H1 (cell line): ENCODE measurements at regions not wholly inside any gene's neighbourhood (a gene's known extent, or its start where the extent isn't known, plus 50 kb on each side); places are given as distances from the start of the nearest gene placed in this dataset.

Source experiments
- CTCF ChIA-PET: fragments of 300-600 bp; sonication (Branson Sonifier 250); formaldehyde crosslinking; loops from one replicate; lab custom pipeline; 2021; ENCODE audit not compliant: partially characterized antibody; lab: Charles Lee
- POLR2A ChIA-PET: fragments of 300-600 bp; sonication (Branson Sonifier 250); formaldehyde crosslinking; loops from one replicate; lab custom pipeline; 2021; ENCODE audit warnings: inconsistent platforms; ENCODE audit not compliant: partially characterized antibody; lab: Charles Lee
- DNase-seq, 2 experiments: peaks; one replicate each; pipeline versions ENCODE4 v3.0.0 to v3.0.0-alpha.2; 2010 to 2022; ENCODE audit warnings: low spot score in 2 of 2, low read depth in 1 of 2, mixed read lengths in 1 of 2
- FAIRE-seq: peaks from 2 replicates; lab custom pipeline; 2011; peaks lifted over from hg19 to GRCh38; lab: Jason Lieb, UNC
- H2AFZ ChIP-seq: 2 replicates; pipeline ENCODE4 v1.8.1; 2012; ENCODE audit warnings: low read length, inconsistent platforms
- H2AK5ac ChIP-seq: 2 replicates; pipeline ENCODE4 v1.6.1; 2013; ENCODE audit warnings: low read depth, low read length
- H2BK120ac ChIP-seq: replicated peaks from 2 replicates; pipeline ENCODE3; 2013; ENCODE audit warnings: low read depth, low read length, inconsistent platforms
- H2BK12ac ChIP-seq: 2 replicates; pipeline ENCODE4 v1.6.1; 2013; ENCODE audit warnings: low read depth, low read length
- H2BK15ac ChIP-seq: 2 replicates; pipeline ENCODE4 v1.6.1; 2013; ENCODE audit warnings: low read length
- H2BK20ac ChIP-seq: 2 replicates; pipeline ENCODE4 v1.6.1; 2013; ENCODE audit warnings: low read length
- H2BK5ac ChIP-seq: 2 replicates; pipeline ENCODE4 v1.6.1; 2013; ENCODE audit warnings: low read depth, low read length
- H3K14ac ChIP-seq: 2 replicates; pipeline ENCODE4 v1.6.1; 2013; ENCODE audit warnings: inconsistent platforms; ENCODE audit not compliant: insufficient read length
- H3K18ac ChIP-seq: 2 replicates; pipeline ENCODE4 v1.6.1; 2013; ENCODE audit warnings: low read length; ENCODE audit errors: extremely low read depth
- H3K23ac ChIP-seq: 2 replicates; pipeline ENCODE4 v1.6.1; 2013; ENCODE audit warnings: inconsistent platforms; ENCODE audit not compliant: insufficient read length
- H3K23me2 ChIP-seq: 2 replicates; pipeline ENCODE4 v1.6.1; 2013; ENCODE audit warnings: low read depth, low read length
- H3K27ac ChIP-seq: 2 replicates; pipeline ENCODE4 v1.6.1; 2011; ENCODE audit warnings: low read depth, low read length, inconsistent platforms
- H3K27me3 ChIP-seq, 4 experiments: replicated peaks in 1 of 4; 1 replicate in 1 of 4; 2 replicates in 3 of 4; pipeline versions ENCODE4 v1.6.1 to v1.8.1; 2011 to 2013; ENCODE audit warnings: low read length in 3 of 4, mild to moderate bottlenecking in 3 of 4, inconsistent platforms in 2 of 4, mixed read lengths in 2 of 4, moderate library complexity in 1 of 4; ENCODE audit not compliant: control insufficient read depth in 3 of 4, insufficient read depth in 3 of 4; ENCODE audit errors: extremely low read depth in 1 of 4
- H3K36me3 ChIP-seq, 4 experiments: 2 replicates each; pipeline versions ENCODE4 v1.6.1 to v1.8.1; 2011 to 2013; ENCODE audit warnings: mild to moderate bottlenecking in 4 of 4, low read length in 3 of 4, moderate library complexity in 2 of 4, control low read depth in 1 of 4, inconsistent platforms in 1 of 4; ENCODE audit not compliant: insufficient read depth in 4 of 4, control insufficient read depth in 2 of 4
- H3K4ac ChIP-seq: replicated peaks from 2 replicates; pipeline ENCODE3; 2013; ENCODE audit warnings: low read length, low read depth, mixed read lengths, inconsistent platforms; ENCODE audit not compliant: insufficient read length
- H3K4me1 ChIP-seq, 4 experiments: replicated peaks in 1 of 4; 1 replicate in 1 of 4; 2 replicates in 3 of 4; pipeline versions ENCODE4 v1.6.1 to v1.8.1; 2011 to 2013; ENCODE audit warnings: low read length in 3 of 4, inconsistent platforms in 2 of 4, mixed read lengths in 1 of 4; ENCODE audit not compliant: insufficient read depth in 4 of 4, control insufficient read depth in 3 of 4
- H3K4me2 ChIP-seq, 2 experiments: 2 replicates each; pipeline versions ENCODE4 v1.6.1 to v1.8.1; 2011 to 2013; ENCODE audit warnings: low read depth in 2 of 2, low read length in 2 of 2, control low read depth in 1 of 2, inconsistent platforms in 1 of 2, mild to moderate bottlenecking in 1 of 2; ENCODE audit not compliant: insufficient read depth in 1 of 2
- H3K4me3 ChIP-seq, 4 experiments: fragments of 200-600, 300-600 bp in 1 of 4; sonication (generic), shearing (Covaris generic), sonication (Bioruptor Twin) in 1 of 4; 2 replicates each; pipeline versions ENCODE4 v1.5.1 to v1.8.1; 2011 to 2016; ENCODE audit warnings: low read length in 4 of 4, low read depth in 3 of 4, control low read depth in 2 of 4, inconsistent platforms in 2 of 4, mild to moderate bottlenecking in 2 of 4, mixed read lengths in 1 of 4, moderate library complexity in 1 of 4; ENCODE audit not compliant: insufficient read depth in 2 of 4; ENCODE audit errors: extremely low read depth in 1 of 4
- H3K56ac ChIP-seq: replicated peaks from 2 replicates; pipeline ENCODE3; 2013; ENCODE audit warnings: low read depth, mild to moderate bottlenecking, mixed read lengths, low read length, inconsistent platforms; ENCODE audit not compliant: insufficient read length
- H3K79me1 ChIP-seq: 2 replicates; pipeline ENCODE4 v1.6.1; 2013; ENCODE audit warnings: low read depth, low read length, control low read depth
- H3K79me2 ChIP-seq, 2 experiments: 2 replicates each; pipeline versions ENCODE4 v1.6.1 to v1.8.1; 2012 to 2013; ENCODE audit warnings: low read length in 2 of 2, mild to moderate bottlenecking in 2 of 2, inconsistent platforms in 1 of 2; ENCODE audit not compliant: insufficient read depth in 2 of 2, control insufficient read depth in 1 of 2
- H3K9ac ChIP-seq, 4 experiments: replicated peaks in 1 of 4; 1 replicate in 1 of 4; 2 replicates in 3 of 4; pipeline versions ENCODE4 v1.6.1 to v1.8.1; 2011 to 2013; ENCODE audit warnings: low read depth in 3 of 4, low read length in 3 of 4, control low read depth in 2 of 4, mild to moderate bottlenecking in 2 of 4, moderate library complexity in 2 of 4, inconsistent platforms in 1 of 4; ENCODE audit errors: extremely low read depth in 1 of 4
- H3K9me3 ChIP-seq, 2 experiments: 2 replicates each; pipeline versions ENCODE4 v1.6.1 to v1.8.1; 2012 to 2013; ENCODE audit warnings: mild to moderate bottlenecking in 2 of 2, moderate library complexity in 2 of 2, control low read depth in 1 of 2, inconsistent platforms in 1 of 2, low read depth in 1 of 2, low read length in 1 of 2, mixed read lengths in 1 of 2; ENCODE audit not compliant: insufficient read depth in 2 of 2
- H4K20me1 ChIP-seq, 2 experiments: replicated peaks in 1 of 2; 2 replicates each; pipeline versions ENCODE3 to v1.8.1; 2011 to 2013; ENCODE audit warnings: inconsistent platforms in 2 of 2, low read length in 2 of 2, mild to moderate bottlenecking in 1 of 2; ENCODE audit not compliant: insufficient read depth in 2 of 2, control insufficient read depth in 1 of 2
- H4K5ac ChIP-seq: 2 replicates; pipeline ENCODE4 v1.6.1; 2013; ENCODE audit warnings: low read length, low read depth, mixed read lengths, inconsistent platforms; ENCODE audit not compliant: insufficient read length
- H4K8ac ChIP-seq: 2 replicates; pipeline ENCODE4 v1.8.0; 2013; ENCODE audit warnings: mild to moderate bottlenecking, moderate library complexity, low read length, inconsistent platforms; ENCODE audit not compliant: insufficient read depth; ENCODE audit errors: extremely low read depth
- H4K91ac ChIP-seq: replicated peaks from 2 replicates; pipeline ENCODE3; 2013; ENCODE audit warnings: low read length, mixed read lengths, inconsistent platforms; ENCODE audit not compliant: insufficient read length
- BCL11A ChIP-seq, 2 experiments: IDR thresholded peaks; one replicate each; pipeline ENCODE4 v1.6.1; 2011; ENCODE audit warnings: low read depth in 2 of 2, low read length in 2 of 2, mild to moderate bottlenecking in 2 of 2
- FOSL1 ChIP-seq: IDR thresholded peaks from 2 replicates; pipeline ENCODE4 v1.6.1; 2011; ENCODE audit warnings: mild to moderate bottlenecking, low read depth, low read length, moderate library complexity; ENCODE audit not compliant: insufficient read depth
- KDM1A ChIP-seq: fragments of 200-600, 300-600 bp; sonication (generic); IDR thresholded peaks from 2 replicates; pipeline ENCODE4 v1.7.1; 2016; ENCODE audit warnings: mild to moderate bottlenecking, low read length, borderline replicate concordance
- NRF1 ChIP-seq: IDR thresholded peaks from 2 replicates; pipeline ENCODE4 v1.6.1; 2011; ENCODE audit warnings: mild to moderate bottlenecking, low read depth, low read length, improper control_type of control experiment
- RBBP5 ChIP-seq: IDR thresholded peaks from 2 replicates; pipeline ENCODE4 v1.7.1; 2012; ENCODE audit warnings: low read depth, mild to moderate bottlenecking, inconsistent platforms, low read length, moderate library complexity, borderline replicate concordance
- RNF2 ChIP-seq: fragments of 200-900, 300-1000 bp; sonication (generic); IDR thresholded peaks from 2 replicates; pipeline ENCODE4 v1.7.1; 2016; ENCODE audit warnings: borderline replicate concordance, low read depth, mild to moderate bottlenecking, antibody characterized with exemption, low read length; ENCODE audit not compliant: poor library complexity, severe bottlenecking; ENCODE audit errors: missing control alignments
- SUZ12 ChIP-seq: fragments of 200-600 bp; sonication (generic); IDR thresholded peaks from 2 replicates; pipeline ENCODE4 v1.6.1; 2012; ENCODE audit warnings: mild to moderate bottlenecking, inconsistent platforms, low read length, moderate library complexity, mixed read lengths
- WGBS, 2 experiments: shearing (Covaris generic) in 1 of 2; methylation state at CpG; one replicate each; pipeline versions ENCODE4 v1.1.6 to v1.1.7; 2013 to 2015; ENCODE audit warnings: low lambda C conversion rate in 2 of 2, mixed read lengths in 2 of 2, inconsistent platforms in 1 of 2, low coverage in 1 of 2, missing lambda C conversion rate in 1 of 2; ENCODE audit not compliant: insufficient replicate concordance in 2 of 2, insufficient coverage in 1 of 2, insufficient read length in 1 of 2; ENCODE audit errors: extremely low coverage in 1 of 2, missing lambda C conversion rate in 1 of 2; 5-methylcytosine and 5-hydroxymethylcytosine counted together

DNA sequence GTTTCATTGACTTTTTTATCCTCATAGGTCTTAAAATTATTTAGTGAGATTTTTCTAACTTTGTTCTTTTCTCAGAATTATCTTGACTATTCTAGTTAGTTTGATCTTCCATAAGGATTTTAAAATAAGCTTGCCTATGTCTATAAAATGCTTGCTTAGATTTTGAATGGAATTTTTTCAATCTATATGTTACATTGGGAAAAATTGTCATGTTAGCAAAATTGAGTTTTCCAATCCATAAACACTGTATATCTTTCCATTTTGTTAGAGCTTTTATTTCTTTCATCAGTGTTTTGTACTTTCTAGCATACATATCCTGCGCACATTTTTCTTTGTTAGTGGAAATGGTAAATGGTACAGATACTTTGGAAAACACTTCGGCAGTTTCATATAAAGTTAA, 312.9 kb downstream of the PDHA2 start:
- 94% methylated on average over 2 of the region's 2 CpGs; no CpG with 5 or more reads in 1 of the 2 experiments for WGBS, 2 experiments
- Histone ChIP-seq H4K91ac (no peak overlapping the region), H2BK15ac (no peak overlapping the region), H2AK5ac (no peak overlapping the region), H2BK5ac (no peak overlapping the region), H3K9me3 (no peaks in the 10 kb centered on the region), H3K23me2 (peaks cover 2% of the 10 kb centered on the region; the same call in 1 of the 2 replicates), H3K56ac (no peak overlapping the region), H3K4me3 (no peak overlapping the region), H3K4me1 (no peaks in the 10 kb centered on the region), H4K5ac (no peak overlapping the region), H3K18ac (no peak overlapping the region), H4K8ac (no peak overlapping the region), H3K23ac (no peak overlapping the region), H3K36me3 (no peaks in the 10 kb centered on the region), H3K79me2 (no peaks in the 10 kb centered on the region), H2BK120ac (no peak overlapping the region), H3K27ac (no peak overlapping the region), H2BK20ac (no peak overlapping the region), H4K20me1 (no peaks in the 10 kb centered on the region), H2AFZ (no peak overlapping the region), H3K14ac (no peak overlapping the region), H2BK12ac (no peak overlapping the region), H3K27me3 (no peaks in the 10 kb centered on the region), H3K4me2 (no peak overlapping the region), H3K4ac (no peak overlapping the region), H3K79me1 (no peaks in the 10 kb centered on the region), H3K9ac (no peak overlapping the region)
- no peak for DNase-seq
- FAIRE-seq = no peak
- TF ChIP-seq RBBP5 = no peak
- TF ChIP-seq SUZ12 = no peak
- TF ChIP-seq KDM1A = no peak
- TF ChIP-seq FOSL1 = no peak
- no peak for TF ChIP-seq NRF1
- no peak for TF ChIP-seq RNF2
- no peak for TF ChIP-seq BCL11A (IDR thresholded peaks at IDR 0.05; ENCODE audit: low read depth in 2 of 2, low read length in 2 of 2)
- POLR2A ChIA-PET = no interaction called here
- CTCF ChIA-PET = no interaction called here
